ENCODE measurements at regions not wholly inside any gene's neighbourhood (a gene's known extent, or its start where the extent isn't known, plus 50 kb on each side); places are given as distances from the start of the nearest gene placed in this dataset.

- H3K4me1 ChIP-seq (ENCODE audit: low read length): no peaks in the 10 kb centered on the region
- H3K9ac ChIP-seq (ENCODE audit: low read length): no peak overlapping the region
- H3K27me3 ChIP-seq (ENCODE audit: low read length): no peaks in the 10 kb centered on the region
- no peak overlapping the region for H3K27ac ChIP-seq (ENCODE audit: low read length)
- H3K9me3 ChIP-seq (ENCODE audit: low read length): no peaks in the 10 kb centered on the region
- H3K9me2 ChIP-seq (replicated peaks; ENCODE audit: insufficient read depth, low read length): no peaks in the 10 kb centered on the region
- H2AFZ ChIP-seq (ENCODE audit: low read length): no peak overlapping the region
- no peak overlapping the region for H3K4me2 ChIP-seq (ENCODE audit: low read depth, low read length, poor library complexity, severe bottlenecking)
- no peak for DNase-seq
- no peak overlapping the region for H3K4me3 ChIP-seq (ENCODE audit: low read length)
- no peaks in the 10 kb centered on the region for H3K79me2 ChIP-seq (ENCODE audit: low read length)
- H4K20me1 ChIP-seq (ENCODE audit: insufficient read depth, low read depth, low read length): no peaks in the 10 kb centered on the region
- H3K36me3 ChIP-seq (ENCODE audit: insufficient read depth, low read length): no peaks in the 10 kb centered on the region
These were observed 971.9 kb downstream of the BRD1 start for GRCh38 chr22:48855593-48856307.

- no peaks in the 10 kb centered on the region for H3K79me2 ChIP-seq (ENCODE audit: low read length)
- no peaks in the 10 kb centered on the region for H4K20me1 ChIP-seq (ENCODE audit: insufficient read depth, low read depth, low read length)
- no peak for DNase-seq
- H3K9me3 ChIP-seq (ENCODE audit: low read length): no peaks in the 10 kb centered on the region
- H3K36me3 ChIP-seq (ENCODE audit: insufficient read depth, low read length): no peaks in the 10 kb centered on the region
- H3K4me1 ChIP-seq (ENCODE audit: low read length): no peaks in the 10 kb centered on the region
- no peak overlapping the region for H3K4me3 ChIP-seq (ENCODE audit: low read length)
- no peak overlapping the region for H3K27ac ChIP-seq (ENCODE audit: low read length)
- H3K9me2 ChIP-seq (replicated peaks; ENCODE audit: insufficient read depth, low read length): no peaks in the 10 kb centered on the region
- H3K27me3 ChIP-seq (ENCODE audit: low read length): no peaks in the 10 kb centered on the region
- H3K4me2 ChIP-seq (ENCODE audit: low read depth, low read length, poor library complexity, severe bottlenecking): no peak overlapping the region
- no peak overlapping the region for H3K9ac ChIP-seq (ENCODE audit: low read length)
- H2AFZ ChIP-seq (ENCODE audit: low read length): no peak overlapping the region
These were observed 972.7 kb downstream of the BRD1 start for GRCh38 chr22:48855013-48855412.

- no peak for DNase-seq
- no peaks in the 10 kb centered on the region for H3K36me3 ChIP-seq (ENCODE audit: insufficient read depth, low read length)
- no peak overlapping the region for H3K9ac ChIP-seq (ENCODE audit: low read length)
- H3K9me3 ChIP-seq (ENCODE audit: low read length): no peaks in the 10 kb centered on the region
- no peak overlapping the region for H2AFZ ChIP-seq (ENCODE audit: low read length)
- no peaks in the 10 kb centered on the region for H3K79me2 ChIP-seq (ENCODE audit: low read length)
- no peak overlapping the region for H3K4me3 ChIP-seq (ENCODE audit: low read length)
- H3K4me2 ChIP-seq (ENCODE audit: low read depth, low read length, poor library complexity, severe bottlenecking): no peak overlapping the region
- H3K27ac ChIP-seq (ENCODE audit: low read length): no peak overlapping the region
- no peaks in the 10 kb centered on the region for H4K20me1 ChIP-seq (ENCODE audit: insufficient read depth, low read depth, low read length)
- no peaks in the 10 kb centered on the region for H3K27me3 ChIP-seq (ENCODE audit: low read length)
- no peaks in the 10 kb centered on the region for H3K9me2 ChIP-seq (replicated peaks; ENCODE audit: insufficient read depth, low read length)
- H3K4me1 ChIP-seq (ENCODE audit: low read length): no peaks in the 10 kb centered on the region
These were observed 973.9 kb downstream of the BRD1 start for GRCh38 chr22:48853627-48854240.

GRCh38 chr22:48851933-48852549 is 975.6 kb downstream of the BRD1 start:
- no peak overlapping the region for H3K4me2 ChIP-seq (ENCODE audit: low read depth, low read length, poor library complexity, severe bottlenecking)
- no peak overlapping the region for H3K9ac ChIP-seq (ENCODE audit: low read length)
- no peaks in the 10 kb centered on the region for H3K9me3 ChIP-seq (ENCODE audit: low read length)
- H3K9me2 ChIP-seq (replicated peaks; ENCODE audit: insufficient read depth, low read length): no peaks in the 10 kb centered on the region
- no peak overlapping the region for H3K4me3 ChIP-seq (ENCODE audit: low read length)
- H2AFZ ChIP-seq (ENCODE audit: low read length): no peak overlapping the region
- no peaks in the 10 kb centered on the region for H4K20me1 ChIP-seq (ENCODE audit: insufficient read depth, low read depth, low read length)
- DNase-seq: no peak
- no peak overlapping the region for H3K27ac ChIP-seq (ENCODE audit: low read length)
- no peaks in the 10 kb centered on the region for H3K79me2 ChIP-seq (ENCODE audit: low read length)
- H3K36me3 ChIP-seq (ENCODE audit: insufficient read depth, low read length): no peaks in the 10 kb centered on the region
- no peaks in the 10 kb centered on the region for H3K27me3 ChIP-seq (ENCODE audit: low read length)
- H3K4me1 ChIP-seq (ENCODE audit: low read length): no peaks in the 10 kb centered on the region

- Histone ChIP-seq H3K4me1 (ENCODE audit: low read length) (no peaks in the 10 kb centered on the region), H3K36me3 (ENCODE audit: insufficient read depth, low read length) (no peaks in the 10 kb centered on the region), H2AFZ (ENCODE audit: low read length) (no peak overlapping the region), H3K4me3 (ENCODE audit: low read length) (no peak overlapping the region), H3K9ac (ENCODE audit: low read length) (no peak overlapping the region), H3K9me2 (replicated peaks; ENCODE audit: insufficient read depth, low read length) (no peaks in the 10 kb centered on the region), H3K9me3 (ENCODE audit: low read length) (no peaks in the 10 kb centered on the region), H4K20me1 (ENCODE audit: insufficient read depth, low read depth, low read length) (no peaks in the 10 kb centered on the region), H3K4me2 (ENCODE audit: low read depth, low read length, poor library complexity, severe bottlenecking) (no peak overlapping the region), H3K79me2 (ENCODE audit: low read length) (no peaks in the 10 kb centered on the region), H3K27me3 (ENCODE audit: low read length) (no peaks in the 10 kb centered on the region), H3K27ac (ENCODE audit: low read length) (no peak overlapping the region)
- DNase-seq: no peak
These were observed 976.9 kb downstream of the BRD1 start for GRCh38 chr22:48850658-48851287.

- H3K4me2 ChIP-seq (ENCODE audit: low read depth, low read length, poor library complexity, severe bottlenecking): no peak overlapping the region
- H3K79me2 ChIP-seq (ENCODE audit: low read length): no peaks in the 10 kb centered on the region
- H4K20me1 ChIP-seq (ENCODE audit: insufficient read depth, low read depth, low read length): no peaks in the 10 kb centered on the region
- no peaks in the 10 kb centered on the region for H3K27me3 ChIP-seq (ENCODE audit: low read length)
- no peak overlapping the region for H3K9ac ChIP-seq (ENCODE audit: low read length)
- H3K27ac ChIP-seq (ENCODE audit: low read length): no peak overlapping the region
- no peak for DNase-seq
- no peaks in the 10 kb centered on the region for H3K9me3 ChIP-seq (ENCODE audit: low read length)
- no peak overlapping the region for H2AFZ ChIP-seq (ENCODE audit: low read length)
- H3K9me2 ChIP-seq (replicated peaks; ENCODE audit: insufficient read depth, low read length): no peaks in the 10 kb centered on the region
- H3K4me3 ChIP-seq (ENCODE audit: low read length): no peak overlapping the region
- H3K4me1 ChIP-seq (ENCODE audit: low read length): no peaks in the 10 kb centered on the region
- no peaks in the 10 kb centered on the region for H3K36me3 ChIP-seq (ENCODE audit: insufficient read depth, low read length)
These were observed 977.6 kb downstream of the BRD1 start for GRCh38 chr22:48849963-48850657.

GRCh38 chr22:48849219-48849912 is 978.3 kb downstream of the BRD1 start:
- H3K9ac ChIP-seq (ENCODE audit: low read length): no peak overlapping the region
- no peak for DNase-seq
- no peak overlapping the region for H3K4me3 ChIP-seq (ENCODE audit: low read length)
- H3K4me1 ChIP-seq (ENCODE audit: low read length): no peaks in the 10 kb centered on the region
- no peaks in the 10 kb centered on the region for H3K79me2 ChIP-seq (ENCODE audit: low read length)
- H3K9me2 ChIP-seq (replicated peaks; ENCODE audit: insufficient read depth, low read length): no peaks in the 10 kb centered on the region
- no peak overlapping the region for H3K27ac ChIP-seq (ENCODE audit: low read length)
- no peak overlapping the region for H2AFZ ChIP-seq (ENCODE audit: low read length)
- H4K20me1 ChIP-seq (ENCODE audit: insufficient read depth, low read depth, low read length): no peaks in the 10 kb centered on the region
- H3K27me3 ChIP-seq (ENCODE audit: low read length): no peaks in the 10 kb centered on the region
- no peaks in the 10 kb centered on the region for H3K36me3 ChIP-seq (ENCODE audit: insufficient read depth, low read length)
- H3K9me3 ChIP-seq (ENCODE audit: low read length): no peaks in the 10 kb centered on the region
- H3K4me2 ChIP-seq (ENCODE audit: low read depth, low read length, poor library complexity, severe bottlenecking): no peak overlapping the region

Data from Karpas-422 (cell line).